Adrenal gland (tissue), 9 donors: ENCODE measurements at regions not wholly inside any gene's neighbourhood (a gene's known extent, or its start where the extent isn't known, plus 50 kb on each side); places are given as distances from the start of the nearest gene placed in this dataset.
"Not testable (repeated sequence)": the region's sequence is repeated elsewhere in the genome, so short reads cannot be mapped to it uniquely, and the experiment has no call there.

Experiments
- DNase-seq, 7 donors: peaks; one replicate each; pipeline ENCODE4 v3.0.0-alpha.2; 2019 to 2020
- H3K27ac ChIP-seq, 5 donors: fragments of 200-600 bp; sonication (generic) in 4 of 5; 1 replicate in 3 of 5; 2 replicates in 2 of 5; pipeline versions ENCODE4 v1.5.1 to v1.8.0; 2016 to 2020; ENCODE audit warnings: mild to moderate bottlenecking in 1 of 5
- H3K27me3 ChIP-seq: fragments of 200-600 bp; 2 replicates; pipeline ENCODE4 v1.8.0; 2021
- H3K36me3 ChIP-seq, 2 donors: fragments of 200-600 bp; replicated peaks in 1 of 2; 1 replicate in 1 of 2; 2 replicates in 1 of 2; pipeline versions ENCODE4 v1.5.1 to v1.8.0; 2018 to 2022
- H3K4me1 ChIP-seq, 2 donors: fragments of 200-600 bp; replicated peaks in 1 of 2; 1 replicate in 1 of 2; 2 replicates in 1 of 2; pipeline versions ENCODE4 v1.5.1 to v1.8.0; 2018 to 2021
- H3K4me3 ChIP-seq, 4 donors: fragments of 200-600 bp; sonication (generic) in 3 of 4; one replicate each; pipeline ENCODE4 v1.5.1; 2016 to 2018
- H3K9me3 ChIP-seq, 3 donors: fragments of 200-600 bp; sonication (generic) in 1 of 3; replicated peaks in 1 of 3; 1 replicate in 2 of 3; 2 replicates in 1 of 3; pipeline versions ENCODE4 v1.5.1 to v1.8.0; 2016 to 2021
- CTCF ChIP-seq, 6 experiments: fragments of 450-650 bp in 4 of 6; fragments of 200-600 bp in 2 of 6; sonication (generic) in 1 of 6; IDR thresholded peaks; 1 replicate in 5 of 6; 2 replicates in 1 of 6; pipeline versions ENCODE4 v1.5.1 to v1.8.0; 2016 to 2021; ENCODE audit warnings: antibody characterized with exemption in 6 of 6, mild to moderate bottlenecking in 2 of 6, moderate library complexity in 1 of 6
- POLR2A ChIP-seq, 2 donors: fragments of 450-650 bp; IDR thresholded peaks; one replicate each; pipeline ENCODE4 v1.6.1; 2017; ENCODE audit warnings: antibody characterized with exemption in 2 of 2, mild to moderate bottlenecking in 2 of 2, moderate library complexity in 1 of 2
- WGBS, 4 donors: extraction: QIAGEN DNeasy Blood & Tissue Kit in 2 of 4; methylation state at CpG; one replicate each; pipeline versions ENCODE4 v1.1.5 to v1.1.7; 2013 to 2017; 5-methylcytosine and 5-hydroxymethylcytosine counted together
- intact Hi-C, 2 donors: fragments of 100-400 bp; cut with DNase I; formaldehyde crosslinking; loops; one replicate each; pipeline versions ENCODE4 v1.14.1 to v1.15.0; 2022 to 2023
- donor health status: healthy with polysubstance abuse.
- donor health status: Bipolar disorder and iron deficiency.
- donor health status: DM: yes; HTN: yes; CAD: no.
- donor health status: DM: no; HTN: no; CAD: no.
- donor health status: DM: no; HTN: no; CAD: no.

- Histone ChIP-seq H3K36me3 (no peaks in the 10 kb centered on the region), H3K27ac (no peak overlapping the region), H3K4me1 (no peaks in the 10 kb centered on the region), H3K27me3 (no peaks in the 10 kb centered on the region), H3K9me3 (no peaks in the 10 kb centered on the region), H3K4me3 (no peak overlapping the region)
- TF ChIP-seq CTCF (IDR thresholded peaks at IDR 0.05) (no peak), POLR2A (IDR thresholded peaks at IDR 0.05) (no peak)
- WGBS, 4 donors = 51 to 82% (median 64%) methylated on average over 1 of the region's 1 CpG
- intact Hi-C loops = no loop called here
- no peak for DNase-seq
These were observed 1664.3 kb downstream of the C4orf33 start for GRCh38 chr4:130760246-130760645.

- H3K9me3 ChIP-seq, H3K36me3 ChIP-seq, H3K4me1 ChIP-seq, H3K4me3 ChIP-seq, DNase-seq, H3K27ac ChIP-seq, H3K27me3 ChIP-seq, intact Hi-C loops: not testable (repeated sequence)
- WGBS, 4 donors = 77 to 90% (median 84%) methylated on average over 6 of the region's 6 CpGs
These were observed 1671.4 kb downstream of the C4orf33 start for GRCh38 chr4:130767384-130767783.

GRCh38 chr4:130772966-130773365, 1677.0 kb downstream of the C4orf33 start:
- H3K27me3 ChIP-seq, H3K4me3 ChIP-seq, H3K4me1 ChIP-seq, H3K27ac ChIP-seq, DNase-seq, H3K9me3 ChIP-seq, intact Hi-C loops, H3K36me3 ChIP-seq: not testable (repeated sequence)
- WGBS, 4 donors = 75 to 89% (median 83%) methylated on average over 3 of the region's 3 CpGs

- Histone ChIP-seq H3K4me1 (no peaks in the 10 kb centered on the region), H3K9me3 (no peaks in the 10 kb centered on the region), H3K27me3 (no peaks in the 10 kb centered on the region), H3K4me3 (no peak overlapping the region), H3K36me3 (peaks cover 0 to 4% of the 10 kb centered on the region in 2 donors), H3K27ac (no peak overlapping the region)
- 48 to 55% (median 53%) methylated on average over 3 of the region's 3 CpGs for WGBS, 4 donors
- DNase-seq = no peak
- TF ChIP-seq CTCF (IDR thresholded peaks at IDR 0.05) = peak in 5 of 6 experiments; percentile 7 to 28 (median 16)
- TF ChIP-seq POLR2A (IDR thresholded peaks at IDR 0.05) = no peak
- intact Hi-C loops = no loop called here
These were observed 1712.5 kb downstream of the C4orf33 start for GRCh38 chr4:130808492-130808891.

- 27 to 50% (median 35%) methylated on average over 2 of the region's 2 CpGs for WGBS, 4 donors
- DNase-seq = no peak
- H3K9me3 ChIP-seq = no peaks in the 10 kb centered on the region
- H3K27ac ChIP-seq = no peak overlapping the region
- intact Hi-C loops = no loop called here
- H3K36me3 ChIP-seq = no peaks in the 10 kb centered on the region
- H3K4me1 ChIP-seq = no peaks in the 10 kb centered on the region
- H3K27me3 ChIP-seq = no peaks in the 10 kb centered on the region
- TF ChIP-seq CTCF (IDR thresholded peaks at IDR 0.05) (no peak), POLR2A (IDR thresholded peaks at IDR 0.05) (no peak)
- no peak overlapping the region for H3K4me3 ChIP-seq
These were observed 1716.3 kb downstream of the C4orf33 start for GRCh38 chr4:130812117-130812765.
